ENCODE measurements at regions not wholly inside any gene's neighbourhood (a gene's known extent, or its start where the extent isn't known, plus 50 kb on each side); places are given as distances from the start of the nearest gene placed in this dataset.

GRCh38 chr11:25953006-25953405 lies 378.9 kb upstream of the ANO3 start:
- Mint-ChIP-seq H3K4me1 (ENCODE audit: low read depth) (no peaks in the 10 kb centered on the region), H3K27me3 (ENCODE audit: low read depth) (no peaks in the 10 kb centered on the region), H3K4me3 (no peak overlapping the region), H3K9me3 (peaks cover under 1% of the 10 kb centered on the region), H3K36me3 (ENCODE audit: insufficient read depth) (no peaks in the 10 kb centered on the region)
- ATAC-seq, result no peak
- no peak for DNase-seq

- Mint-ChIP-seq H3K36me3 (ENCODE audit: insufficient read depth) (no peaks in the 10 kb centered on the region), H3K27me3 (ENCODE audit: low read depth) (no peaks in the 10 kb centered on the region), H3K4me3 (no peak overlapping the region), H3K9me3 (no peaks in the 10 kb centered on the region), H3K4me1 (ENCODE audit: low read depth) (no peaks in the 10 kb centered on the region)
- ATAC-seq, result no peak
- no peak for DNase-seq
Measured at GRCh38 chr11:25958045-25958444, 373.9 kb upstream of the ANO3 start.

- DNase-seq, result no peak
- no peak for ATAC-seq
- H3K4me3 Mint-ChIP-seq, result no peak overlapping the region
- H3K27me3 Mint-ChIP-seq (ENCODE audit: low read depth), result no peaks in the 10 kb centered on the region
- H3K36me3 Mint-ChIP-seq (ENCODE audit: insufficient read depth), result no peaks in the 10 kb centered on the region
- H3K9me3 Mint-ChIP-seq, result no peaks in the 10 kb centered on the region
- no peaks in the 10 kb centered on the region for H3K4me1 Mint-ChIP-seq (ENCODE audit: low read depth)
Measured at GRCh38 chr11:25961539-25961938, 370.4 kb upstream of the ANO3 start.

GRCh38 chr11:25970726-25971508 lies 361.0 kb upstream of the ANO3 start:
- Mint-ChIP-seq H3K27me3 (ENCODE audit: low read depth) (no peaks in the 10 kb centered on the region), H3K9me3 (peaks cover 4% of the 10 kb centered on the region)

GRCh38 chr11:25980091-25980490 lies 351.8 kb upstream of the ANO3 start:
- ATAC-seq, result no peak
- DNase-seq, result no peak

More at GRCh38 chr11:25970726-25971508, 361.0 kb upstream of the ANO3 start:
- Mint-ChIP-seq H3K36me3 (ENCODE audit: insufficient read depth) (no peaks in the 10 kb centered on the region), H3K4me3 (no peak overlapping the region), H3K4me1 (ENCODE audit: low read depth) (no peaks in the 10 kb centered on the region)
- no peak for DNase-seq
- ATAC-seq, result no peak

GRCh38 chr11:25981998-25982397 lies 349.9 kb upstream of the ANO3 start:
- no peak for DNase-seq
- no peak overlapping the region for H3K4me3 Mint-ChIP-seq
- H3K4me1 Mint-ChIP-seq (ENCODE audit: low read depth), result no peaks in the 10 kb centered on the region
- peaks cover 11% of the 10 kb centered on the region for H3K9me3 Mint-ChIP-seq
- no peak for ATAC-seq
- H3K36me3 Mint-ChIP-seq (ENCODE audit: insufficient read depth), result no peaks in the 10 kb centered on the region
- H3K27me3 Mint-ChIP-seq (ENCODE audit: low read depth), result no peaks in the 10 kb centered on the region

More at GRCh38 chr11:25980091-25980490, 351.8 kb upstream of the ANO3 start:
- H3K9me3 Mint-ChIP-seq, result peaks cover 8% of the 10 kb centered on the region
- H3K4me3 Mint-ChIP-seq, result no peak overlapping the region
- H3K4me1 Mint-ChIP-seq (ENCODE audit: low read depth), result no peaks in the 10 kb centered on the region
- H3K36me3 Mint-ChIP-seq (ENCODE audit: insufficient read depth), result no peaks in the 10 kb centered on the region
- H3K27me3 Mint-ChIP-seq (ENCODE audit: low read depth), result no peaks in the 10 kb centered on the region

- no peak for DNase-seq
- Mint-ChIP-seq H3K4me3 (no peak overlapping the region), H3K9me3 (peaks cover 7% of the 10 kb centered on the region), H3K4me1 (ENCODE audit: low read depth) (no peaks in the 10 kb centered on the region), H3K36me3 (ENCODE audit: insufficient read depth) (no peaks in the 10 kb centered on the region), H3K27me3 (ENCODE audit: low read depth) (no peaks in the 10 kb centered on the region)
- ATAC-seq, result no peak
Measured at GRCh38 chr11:25983280-25983679, 348.6 kb upstream of the ANO3 start.

- no peaks in the 10 kb centered on the region for H3K4me1 Mint-ChIP-seq (ENCODE audit: low read depth)
- H3K9me3 Mint-ChIP-seq, result peaks cover 7% of the 10 kb centered on the region
- H3K36me3 Mint-ChIP-seq (ENCODE audit: insufficient read depth), result no peaks in the 10 kb centered on the region
- DNase-seq, result no peak
- ATAC-seq, result no peak
- no peak overlapping the region for H3K4me3 Mint-ChIP-seq
- H3K27me3 Mint-ChIP-seq (ENCODE audit: low read depth), result no peaks in the 10 kb centered on the region
Measured at GRCh38 chr11:25988178-25988577, 343.8 kb upstream of the ANO3 start.

GRCh38 chr11:25990406-25990805 lies 341.5 kb upstream of the ANO3 start:
- ATAC-seq (no peak), DNase-seq (no peak)
- H3K9me3 Mint-ChIP-seq, result peaks cover 7% of the 10 kb centered on the region
- H3K36me3 Mint-ChIP-seq (ENCODE audit: insufficient read depth), result no peaks in the 10 kb centered on the region
- no peak overlapping the region for H3K4me3 Mint-ChIP-seq
- H3K4me1 Mint-ChIP-seq (ENCODE audit: low read depth), result no peaks in the 10 kb centered on the region
- no peaks in the 10 kb centered on the region for H3K27me3 Mint-ChIP-seq (ENCODE audit: low read depth)

- peaks cover 4% of the 10 kb centered on the region for H3K9me3 Mint-ChIP-seq
- ATAC-seq (no peak), DNase-seq (no peak)
- H3K4me1 Mint-ChIP-seq (ENCODE audit: low read depth), result no peaks in the 10 kb centered on the region
- H3K36me3 Mint-ChIP-seq (ENCODE audit: insufficient read depth), result no peaks in the 10 kb centered on the region
- no peak overlapping the region for H3K4me3 Mint-ChIP-seq
- H3K27me3 Mint-ChIP-seq (ENCODE audit: low read depth), result no peaks in the 10 kb centered on the region
Measured at GRCh38 chr11:25991476-25991875, 340.5 kb upstream of the ANO3 start.

- DNase-seq, result no peak
- no peaks in the 10 kb centered on the region for H3K27me3 Mint-ChIP-seq (ENCODE audit: low read depth)
- H3K4me1 Mint-ChIP-seq (ENCODE audit: low read depth), result no peaks in the 10 kb centered on the region
- no peak for ATAC-seq
- peaks cover 4% of the 10 kb centered on the region for H3K9me3 Mint-ChIP-seq
- no peaks in the 10 kb centered on the region for H3K36me3 Mint-ChIP-seq (ENCODE audit: insufficient read depth)
- H3K4me3 Mint-ChIP-seq, result no peak overlapping the region
Measured at GRCh38 chr11:25992294-25992693, 339.6 kb upstream of the ANO3 start.

GRCh38 chr11:25993016-25993415 lies 338.9 kb upstream of the ANO3 start:
- H3K9me3 Mint-ChIP-seq, result peaks cover 4% of the 10 kb centered on the region
- no peak overlapping the region for H3K4me3 Mint-ChIP-seq
- ATAC-seq (no peak), DNase-seq (no peak)
- no peaks in the 10 kb centered on the region for H3K27me3 Mint-ChIP-seq (ENCODE audit: low read depth)
- no peaks in the 10 kb centered on the region for H3K4me1 Mint-ChIP-seq (ENCODE audit: low read depth)
- H3K36me3 Mint-ChIP-seq (ENCODE audit: insufficient read depth), result no peaks in the 10 kb centered on the region

GRCh38 chr11:26011474-26011873 lies 320.5 kb upstream of the ANO3 start:
- Mint-ChIP-seq H3K4me1 (ENCODE audit: low read depth) (no peaks in the 10 kb centered on the region), H3K27me3 (ENCODE audit: low read depth) (no peaks in the 10 kb centered on the region), H3K36me3 (ENCODE audit: insufficient read depth) (no peaks in the 10 kb centered on the region), H3K9me3 (peaks cover 10% of the 10 kb centered on the region), H3K4me3 (no peak overlapping the region)
- DNase-seq (no peak), ATAC-seq (no peak)

- H3K36me3 Mint-ChIP-seq (ENCODE audit: insufficient read depth), result no peaks in the 10 kb centered on the region
- no peak for ATAC-seq
Measured at GRCh38 chr11:26014456-26015115, 317.3 kb upstream of the ANO3 start.

GRCh38 chr11:26017322-26017860 lies 314.5 kb upstream of the ANO3 start:
- H3K27me3 Mint-ChIP-seq (ENCODE audit: low read depth), result no peaks in the 10 kb centered on the region
- no peaks in the 10 kb centered on the region for H3K4me1 Mint-ChIP-seq (ENCODE audit: low read depth)
- no peaks in the 10 kb centered on the region for H3K36me3 Mint-ChIP-seq (ENCODE audit: insufficient read depth)
- H3K9me3 Mint-ChIP-seq, result peaks cover 4% of the 10 kb centered on the region
- DNase-seq, result no peak
- no peak for ATAC-seq
- H3K4me3 Mint-ChIP-seq, result no peak overlapping the region

More at GRCh38 chr11:26014456-26015115, 317.3 kb upstream of the ANO3 start:
- Mint-ChIP-seq H3K9me3 (peaks cover 10% of the 10 kb centered on the region), H3K4me1 (ENCODE audit: low read depth) (no peaks in the 10 kb centered on the region), H3K27me3 (ENCODE audit: low read depth) (no peaks in the 10 kb centered on the region), H3K4me3 (no peak overlapping the region)
- DNase-seq, result no peak
